Epithelial cell of esophagus (primary cell): ENCODE measurements at regions not wholly inside any gene's neighbourhood (a gene's known extent, or its start where the extent isn't known, plus 50 kb on each side); places are given as distances from the start of the nearest gene placed in this dataset.

Experiments
- DNase-seq: peaks from one replicate; pipeline ENCODE4 v3.0.0; 2010; ENCODE audit warnings: low read depth
- H3K4me3 ChIP-seq: 2 replicates; pipeline ENCODE4 v1.5.1; 2011; ENCODE audit warnings: mild to moderate bottlenecking, low read length, control low read depth
- CTCF ChIP-seq: IDR thresholded peaks from 2 replicates; pipeline ENCODE4 v1.5.1; 2011; ENCODE audit warnings: low read depth, mild to moderate bottlenecking, low read length, control low read depth, inconsistent platforms; ENCODE audit not compliant: insufficient read depth; ENCODE audit errors: missing control alignments

GRCh38 chr20:60810561-60810960 is 441.5 kb upstream of the CDH4 start:
- DNase-seq = no peak
- TF ChIP-seq CTCF = no peak
- H3K4me3 ChIP-seq = no peak overlapping the region

GRCh38 chr20:60812561-60812960 is 439.5 kb upstream of the CDH4 start:
- no peak overlapping the region for H3K4me3 ChIP-seq
- TF ChIP-seq CTCF = no peak
- no peak for DNase-seq

GRCh38 chr20:60813066-60813465 is 439.0 kb upstream of the CDH4 start:
- TF ChIP-seq CTCF = no peak
- no peak overlapping the region for H3K4me3 ChIP-seq
- no peak for DNase-seq

GRCh38 chr20:60815656-60816055 is 436.4 kb upstream of the CDH4 start:
- H3K4me3 ChIP-seq = no peak overlapping the region
- no peak for TF ChIP-seq CTCF
- no peak for DNase-seq

- H3K4me3 ChIP-seq = no peak overlapping the region
- no peak for TF ChIP-seq CTCF
- no peak for DNase-seq
Observed at GRCh38 chr20:60816901-60817300, 435.2 kb upstream of the CDH4 start.

- no peak overlapping the region for H3K4me3 ChIP-seq
- DNase-seq = no peak
- TF ChIP-seq CTCF = no peak
Observed at GRCh38 chr20:60817891-60818290, 434.2 kb upstream of the CDH4 start.

- TF ChIP-seq CTCF = no peak
- H3K4me3 ChIP-seq = no peak overlapping the region
- DNase-seq = no peak
Observed at GRCh38 chr20:60819511-60819910, 432.6 kb upstream of the CDH4 start.
